ENCODE measurements at regions not wholly inside any gene's neighbourhood (a gene's known extent, or its start where the extent isn't known, plus 50 kb on each side); places are given as distances from the start of the nearest gene placed in this dataset.

- TF ChIP-seq CTCF (IDR thresholded peaks at IDR 0.05) (no peak), ZFX (IDR thresholded peaks at IDR 0.05; ENCODE audit: borderline replicate concordance) (no peak)
Measured at GRCh38 chr5:53180991-53181390, 71.4 kb upstream of the MOCS2 start.
